IMR-90 (cell line): ENCODE measurements at regions not wholly inside any gene's neighbourhood (a gene's known extent, or its start where the extent isn't known, plus 50 kb on each side); places are given as distances from the start of the nearest gene placed in this dataset.

Experiments
- ATAC-seq: fragments of 200-7000 bp; cut with Tn5 transposase; 2 replicates; pipeline ENCODE4 v1.9.1; 2020; ENCODE audit warnings: low read depth, mild to moderate bottlenecking, moderate library complexity
- BruUV-seq: library from RNA; stranded (reverse); fragments of 400-500 nt; replicated peaks from 2 replicates; lab custom pipeline; 2021; lab: Mats Ljungman, UMichigan
- CTCF ChIA-PET: fragments of 300-600 bp; formaldehyde crosslinking; extraction: SDS; loops from one replicate; lab custom pipeline; 2021; ENCODE audit warnings: antibody characterized with exemption; lab: Yijun Ruan, JAX
- POLR2A ChIA-PET: fragments of 300-600 bp; sonication (Branson Sonifier 250); formaldehyde crosslinking; loops from one replicate; lab custom pipeline; 2022; ENCODE audit warnings: antibody characterized with exemption; ENCODE audit not compliant: unreplicated experiment; lab: Charles Lee
- DNase-seq: peaks from one replicate; pipeline ENCODE4 v3.0.0; 2013
- H2AFZ ChIP-seq: replicated peaks from 2 replicates; pipeline ENCODE3; 2013; ENCODE audit warnings: low read length, mild to moderate bottlenecking; ENCODE audit not compliant: poor library complexity
- H2AK5ac ChIP-seq: 2 replicates; pipeline ENCODE4 v1.6.1; 2013; ENCODE audit warnings: low read depth, low read length, inconsistent platforms
- H2AK9ac ChIP-seq: replicated peaks from 2 replicates; pipeline ENCODE3; 2013; ENCODE audit warnings: mild to moderate bottlenecking, low read depth, low read length, moderate library complexity; ENCODE audit not compliant: poor library complexity
- H2BK120ac ChIP-seq: 2 replicates; pipeline ENCODE4 v1.6.1; 2013; ENCODE audit warnings: low read depth, low read length, inconsistent platforms
- H2BK15ac ChIP-seq: 3 replicates; pipeline ENCODE4 v1.6.1; 2013; ENCODE audit warnings: low read depth, low read length, inconsistent platforms
- H2BK20ac ChIP-seq: 2 replicates; pipeline ENCODE4 v1.6.1; 2013; ENCODE audit warnings: low read depth, mild to moderate bottlenecking, inconsistent platforms, low read length, moderate library complexity
- H2BK5ac ChIP-seq: 2 replicates; pipeline ENCODE4 v1.6.1; 2013; ENCODE audit warnings: mild to moderate bottlenecking, low read depth, low read length, inconsistent platforms; ENCODE audit not compliant: poor library complexity, severe bottlenecking
- H3K14ac ChIP-seq: replicated peaks from 2 replicates; pipeline ENCODE4 v1.6.1; 2013; ENCODE audit warnings: low read depth, low read length, inconsistent platforms
- H3K18ac ChIP-seq: 2 replicates; pipeline ENCODE4 v1.6.1; 2013; ENCODE audit warnings: low read depth, low read length, control low read depth
- H3K23ac ChIP-seq: 2 replicates; pipeline ENCODE4 v1.6.1; 2013; ENCODE audit warnings: low read depth, low read length, inconsistent platforms
- H3K27ac ChIP-seq: 2 replicates; pipeline ENCODE4 v1.5.1; 2013; ENCODE audit warnings: mild to moderate bottlenecking, control low read depth, low read length; ENCODE audit not compliant: insufficient read depth
- H3K27me3 ChIP-seq: 2 replicates; pipeline ENCODE4 v1.6.1; 2013; ENCODE audit warnings: low read length; ENCODE audit not compliant: control insufficient read depth, insufficient read depth
- H3K36me3 ChIP-seq: 2 replicates; pipeline ENCODE4 v1.6.1; 2013; ENCODE audit warnings: low read length, mixed read lengths; ENCODE audit not compliant: control insufficient read depth, insufficient read depth
- H3K4ac ChIP-seq: 2 replicates; pipeline ENCODE4 v1.6.1; 2013; ENCODE audit warnings: low read depth, low read length, inconsistent platforms
- H3K4me1 ChIP-seq: 2 replicates; pipeline ENCODE4 v1.6.1; 2013; ENCODE audit warnings: low read length, mixed read lengths; ENCODE audit not compliant: control insufficient read depth, insufficient read depth
- H3K4me2 ChIP-seq: 2 replicates; pipeline ENCODE4 v1.6.1; 2013; ENCODE audit warnings: low read depth, mild to moderate bottlenecking, control low read depth, low read length, moderate library complexity
- H3K4me3 ChIP-seq: 2 replicates; pipeline ENCODE4 v1.5.1; 2013; ENCODE audit warnings: low read depth, mild to moderate bottlenecking, control low read depth, low read length, moderate library complexity; ENCODE audit not compliant: insufficient read depth
- H3K56ac ChIP-seq: 2 replicates; pipeline ENCODE4 v1.6.1; 2013; ENCODE audit warnings: low read length, inconsistent platforms; ENCODE audit not compliant: insufficient read depth; ENCODE audit errors: extremely low read depth
- H3K79me1 ChIP-seq, 2 experiments: 2 replicates each; pipeline ENCODE4 v1.6.1; 2013; ENCODE audit warnings: low read length in 2 of 2, inconsistent platforms in 1 of 2, low read depth in 1 of 2
- H3K9ac ChIP-seq: 2 replicates; pipeline ENCODE4 v1.6.1; 2013; ENCODE audit warnings: low read depth, low read length, control low read depth
- H3K9me1 ChIP-seq: 2 replicates; pipeline ENCODE4 v1.6.1; 2013; ENCODE audit warnings: low read length, inconsistent platforms; ENCODE audit not compliant: insufficient read depth
- H3K9me3 ChIP-seq: 2 replicates; pipeline ENCODE4 v1.6.1; 2013; ENCODE audit warnings: low read length; ENCODE audit not compliant: control insufficient read depth, insufficient read depth
- H4K20me1 ChIP-seq: 2 replicates; pipeline ENCODE4 v1.6.1; 2013; ENCODE audit warnings: low read length, inconsistent platforms; ENCODE audit not compliant: insufficient read depth
- H4K5ac ChIP-seq: 2 replicates; pipeline ENCODE4 v1.6.1; 2013; ENCODE audit warnings: mild to moderate bottlenecking, low read depth, low read length, control low read depth
- H4K8ac ChIP-seq, 2 experiments: 2 replicates each; pipeline ENCODE4 v1.6.1; 2013; ENCODE audit warnings: low read depth in 2 of 2, low read length in 2 of 2, control low read depth in 1 of 2, inconsistent platforms in 1 of 2
- H4K91ac ChIP-seq: 2 replicates; pipeline ENCODE4 v1.6.1; 2013; ENCODE audit warnings: low read depth, low read length, inconsistent platforms; ENCODE audit not compliant: insufficient read depth
- BHLHE40 ChIP-seq: fragments of 150-350 bp; IDR thresholded peaks from 2 replicates; pipeline ENCODE4 v1.6.1; 2016; ENCODE audit warnings: mild to moderate bottlenecking, low read depth, low read length
- WGBS, 2 experiments: methylation state at CpG; one replicate each; pipeline versions ENCODE4 v1.1.5 to v1.1.7; 2013; ENCODE audit warnings: missing lambda C conversion rate in 2 of 2; ENCODE audit not compliant: insufficient read length in 1 of 2; ENCODE audit errors: extremely low coverage in 2 of 2; 5-methylcytosine and 5-hydroxymethylcytosine counted together
- dilution Hi-C: fragments of 300-500 bp; cut with HindIII; formaldehyde crosslinking; loops from one replicate; pipeline ENCODE4 v1.14.3; 2018; ENCODE audit warnings: low sequenced_read_pairs; ENCODE audit not compliant: unreplicated experiment
- in situ Hi-C: fragments of 300-500 bp; cut with MboI; formaldehyde crosslinking; loops from 3 replicates; pipeline ENCODE4 v1.14.3; 2019; ENCODE audit warnings: low sequenced_read_pairs, inconsistent platforms, mixed read lengths
- intact Hi-C: fragments of 100-400 bp; cut with micrococcal nuclease; formaldehyde crosslinking; loops from 2 replicates; pipeline ENCODE4 v1.10.0; 2022

- Histone ChIP-seq H3K4me2 (no peak overlapping the region), H3K36me3 (no peaks in the 10 kb centered on the region), H3K18ac (no peak overlapping the region), H2BK15ac (no peak overlapping the region), H2BK20ac (no peak overlapping the region), H3K14ac (no peak overlapping the region), H4K8ac (no peak overlapping the region), H3K9me3 (no peaks in the 10 kb centered on the region), H3K9ac (no peak overlapping the region), H2AK9ac (no peak overlapping the region), H3K27ac (no peak overlapping the region), H3K4ac (no peak overlapping the region), H2AFZ (no peak overlapping the region), H4K5ac (no peak overlapping the region), H2BK120ac (no peak overlapping the region), H3K4me1 (no peaks in the 10 kb centered on the region), H2AK5ac (no peak overlapping the region), H2BK5ac (no peak overlapping the region), H3K27me3 (peaks cover 18% of the 10 kb centered on the region; the same call in 1 of the 2 replicates), H3K23ac (no peak overlapping the region), H3K56ac (no peak overlapping the region), H4K91ac (no peak overlapping the region), H3K79me1 (no peaks in the 10 kb centered on the region), H3K4me3 (no peak overlapping the region), H4K20me1 (no peaks in the 10 kb centered on the region), H3K9me1 (no peaks in the 10 kb centered on the region)
- whole genome bisulfite sequencing, 2 experiments = 91% methylated on average over 9 of the region's 13 CpGs; no CpG with 5 or more reads in 1 of the 2 experiments
- CTCF ChIA-PET = no interaction called here
- no TSS peak for BruUV-seq
- dilution Hi-C loops = no loop called here
- DNase-seq (no peak), ATAC-seq (no peak)
- no peak for TF ChIP-seq BHLHE40
- intact Hi-C loops = no loop called here
- in situ Hi-C loops = no loop called here
- POLR2A ChIA-PET = no interaction called here
Measured at GRCh38 chr4:4759232-4759631, 100.2 kb upstream of the MSX1 start.
